Left ventricle myocardium inferior (tissue), 1 donor: ENCODE measurements at regions not wholly inside any gene's neighbourhood (a gene's known extent, or its start where the extent isn't known, plus 50 kb on each side); places are given as distances from the start of the nearest gene placed in this dataset.

Experiments
- DNase-seq: peaks from one replicate; pipeline ENCODE4 v3.0.0-alpha.2; 2020
- H3K27ac ChIP-seq: fragments of 200-600 bp; replicated peaks from 2 replicates; pipeline ENCODE4 v1.8.0; 2021
- H3K27me3 ChIP-seq: fragments of 200-600 bp; 2 replicates; pipeline ENCODE4 v1.8.0; 2021; ENCODE audit warnings: low read depth
- H3K36me3 ChIP-seq: fragments of 200-600 bp; 2 replicates; pipeline ENCODE4 v1.8.0; 2021
- H3K4me1 ChIP-seq: fragments of 200-600 bp; 2 replicates; pipeline ENCODE4 v1.8.0; 2021
- H3K4me3 ChIP-seq: fragments of 200-600 bp; 2 replicates; pipeline ENCODE4 v1.8.0; 2021; ENCODE audit warnings: mild to moderate bottlenecking, moderate library complexity
- H3K9me3 ChIP-seq: fragments of 200-600 bp; replicated peaks from 2 replicates; pipeline ENCODE4 v1.8.0; 2021
- intact Hi-C: fragments of 100-400 bp; cut with micrococcal nuclease; formaldehyde crosslinking; loops from one replicate; pipeline ENCODE4 v1.11.0; 2022
- TF ChIP-seq, protein P1 (sequence below): fragments of 200-600 bp; IDR thresholded peaks from 2 replicates; pipeline ENCODE4 v1.8.0; 2021; ENCODE audit warnings: antibody characterized with exemption, mild to moderate bottlenecking, borderline replicate concordance
- donor health status: DM: no; HTN: yes; CAD: no; lungs with severe emphysema.

DNA sequence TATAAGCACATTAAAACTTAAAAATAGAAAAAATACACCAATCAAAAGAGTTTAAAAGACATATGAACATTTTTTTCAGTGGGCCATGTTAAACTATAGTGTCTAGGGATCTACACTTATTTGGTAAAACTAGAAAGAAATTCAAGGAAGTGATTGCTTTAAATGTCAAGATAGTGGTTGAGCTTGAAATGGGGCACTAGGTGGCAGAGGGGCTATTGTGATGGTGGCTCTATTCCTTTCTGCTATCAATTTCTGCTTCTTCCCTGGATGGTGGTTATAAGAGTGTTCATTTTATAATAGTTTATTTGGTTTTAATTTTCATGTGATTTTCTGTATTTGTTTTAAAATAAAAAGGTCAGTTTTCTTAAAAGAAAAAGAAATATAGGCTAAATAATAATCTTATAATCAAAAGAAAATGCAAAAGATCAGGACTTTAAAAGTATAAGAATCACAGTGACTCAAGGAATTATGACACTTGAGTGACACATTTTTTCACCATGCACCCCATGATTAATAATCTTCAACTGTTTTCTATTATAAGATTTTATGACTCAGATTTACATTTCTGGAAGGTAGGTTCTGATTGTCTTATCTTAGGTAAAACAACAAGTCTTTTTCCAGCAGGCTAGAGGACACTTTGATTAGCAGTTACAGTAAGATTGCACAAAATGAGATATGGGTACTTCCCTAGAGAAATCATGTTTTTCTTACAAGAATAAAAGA, 137.5 kb downstream of the FSCB start:
- TF ChIP-seq, protein P1, sequence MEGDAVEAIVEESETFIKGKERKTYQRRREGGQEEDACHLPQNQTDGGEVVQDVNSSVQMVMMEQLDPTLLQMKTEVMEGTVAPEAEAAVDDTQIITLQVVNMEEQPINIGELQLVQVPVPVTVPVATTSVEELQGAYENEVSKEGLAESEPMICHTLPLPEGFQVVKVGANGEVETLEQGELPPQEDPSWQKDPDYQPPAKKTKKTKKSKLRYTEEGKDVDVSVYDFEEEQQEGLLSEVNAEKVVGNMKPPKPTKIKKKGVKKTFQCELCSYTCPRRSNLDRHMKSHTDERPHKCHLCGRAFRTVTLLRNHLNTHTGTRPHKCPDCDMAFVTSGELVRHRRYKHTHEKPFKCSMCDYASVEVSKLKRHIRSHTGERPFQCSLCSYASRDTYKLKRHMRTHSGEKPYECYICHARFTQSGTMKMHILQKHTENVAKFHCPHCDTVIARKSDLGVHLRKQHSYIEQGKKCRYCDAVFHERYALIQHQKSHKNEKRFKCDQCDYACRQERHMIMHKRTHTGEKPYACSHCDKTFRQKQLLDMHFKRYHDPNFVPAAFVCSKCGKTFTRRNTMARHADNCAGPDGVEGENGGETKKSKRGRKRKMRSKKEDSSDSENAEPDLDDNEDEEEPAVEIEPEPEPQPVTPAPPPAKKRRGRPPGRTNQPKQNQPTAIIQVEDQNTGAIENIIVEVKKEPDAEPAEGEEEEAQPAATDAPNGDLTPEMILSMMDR: no peak
- Histone ChIP-seq H3K4me1 (no peaks in the 10 kb centered on the region), H3K36me3 (no peaks in the 10 kb centered on the region), H3K27me3 (no peaks in the 10 kb centered on the region), H3K9me3 (peaks cover 4% of the 10 kb centered on the region), H3K4me3 (no peak overlapping the region), H3K27ac (no peak overlapping the region)
- intact Hi-C loops: no loop called here
- no peak for DNase-seq

- TF ChIP-seq, protein P1: no peak
- DNase-seq: no peak
- no peak overlapping the region for H3K27ac ChIP-seq
- H3K9me3 ChIP-seq: no peaks in the 10 kb centered on the region
- H3K4me1 ChIP-seq: no peaks in the 10 kb centered on the region
- H3K27me3 ChIP-seq: no peaks in the 10 kb centered on the region
- H3K36me3 ChIP-seq: no peaks in the 10 kb centered on the region
- intact Hi-C loops: no loop called here
- no peak overlapping the region for H3K4me3 ChIP-seq
Measured at GRCh38 chr14:44361083-44361482, 146.0 kb downstream of the FSCB start.

DNA sequence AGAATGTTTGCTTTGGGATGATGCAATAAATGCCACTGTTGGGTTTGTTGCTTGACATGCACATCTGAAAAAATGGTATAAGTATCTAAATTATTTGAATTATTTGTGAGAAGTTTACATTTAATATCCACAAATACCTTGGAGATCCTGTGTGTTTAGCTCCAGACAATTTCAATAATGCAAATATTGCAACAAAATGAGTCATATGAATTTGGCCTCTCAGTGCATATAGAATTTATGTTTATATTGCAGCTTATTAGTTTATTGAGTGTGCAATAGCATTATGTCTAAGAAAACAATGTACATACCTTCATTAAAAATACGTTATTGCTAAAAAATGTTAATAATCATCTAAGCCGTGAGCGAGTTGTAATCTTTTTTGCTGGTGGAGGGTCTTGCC, 153.3 kb downstream of the FSCB start:
- TF ChIP-seq, protein P1: no peak
- intact Hi-C loops: no loop called here
- DNase-seq: no peak
- no peak overlapping the region for H3K27ac ChIP-seq
- peaks cover 11% of the 10 kb centered on the region for H3K9me3 ChIP-seq
- no peak overlapping the region for H3K4me3 ChIP-seq
- no peaks in the 10 kb centered on the region for H3K36me3 ChIP-seq
- H3K4me1 ChIP-seq: no peaks in the 10 kb centered on the region
- H3K27me3 ChIP-seq: no peaks in the 10 kb centered on the region

DNA sequence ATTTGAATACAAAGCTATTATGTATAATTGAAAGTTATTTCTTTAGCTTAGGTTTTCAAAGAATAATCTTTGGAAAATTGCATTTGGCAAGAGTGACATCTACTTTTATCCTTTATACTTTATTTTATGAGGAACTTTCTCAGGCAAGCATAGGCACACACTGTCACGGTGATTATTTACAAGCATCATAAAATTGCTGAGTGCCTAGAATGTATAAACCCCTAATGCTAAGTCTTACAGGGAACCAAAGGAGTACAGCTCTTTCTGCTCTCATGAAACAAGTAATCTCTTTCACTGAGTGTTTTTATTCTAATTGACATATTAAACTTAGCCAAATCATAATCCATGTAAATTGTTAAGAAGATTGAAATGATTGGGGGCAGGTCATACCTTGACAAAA, 154.9 kb downstream of the FSCB start:
- no peak overlapping the region for H3K27ac ChIP-seq
- peaks cover 27% of the 10 kb centered on the region for H3K9me3 ChIP-seq
- no peaks in the 10 kb centered on the region for H3K27me3 ChIP-seq
- H3K36me3 ChIP-seq: no peaks in the 10 kb centered on the region
- no peak for DNase-seq
- intact Hi-C loops: no loop called here
- H3K4me1 ChIP-seq: no peaks in the 10 kb centered on the region
- H3K4me3 ChIP-seq: no peak overlapping the region
- TF ChIP-seq, protein P1: no peak

GRCh38 chr14:44347316-44347715, 159.8 kb downstream of the FSCB start:
- TF ChIP-seq, protein P1: no peak
- no peak overlapping the region for H3K27ac ChIP-seq
- H3K36me3 ChIP-seq: no peaks in the 10 kb centered on the region
- DNase-seq: no peak
- intact Hi-C loops: no loop called here
- no peaks in the 10 kb centered on the region for H3K27me3 ChIP-seq
- H3K4me3 ChIP-seq: no peak overlapping the region
- H3K9me3 ChIP-seq: peaks cover 56% of the 10 kb centered on the region
- no peaks in the 10 kb centered on the region for H3K4me1 ChIP-seq

GRCh38 chr14:44341116-44341515, 166.0 kb downstream of the FSCB start:
- intact Hi-C loops: no loop called here
- Histone ChIP-seq H3K9me3 (peaks cover 19% of the 10 kb centered on the region), H3K4me3 (no peak overlapping the region), H3K27ac (no peak overlapping the region), H3K27me3 (no peaks in the 10 kb centered on the region), H3K4me1 (no peaks in the 10 kb centered on the region), H3K36me3 (no peaks in the 10 kb centered on the region)
- DNase-seq: no peak
- TF ChIP-seq, protein P1: no peak
